ENCODE measurements at regions not wholly inside any gene's neighbourhood (a gene's known extent, or its start where the extent isn't known, plus 50 kb on each side); places are given as distances from the start of the nearest gene placed in this dataset.

- no peak for TF ChIP-seq EZH2 (IDR thresholded peaks at IDR 0.05; ENCODE audit: borderline replicate concordance, insufficient read depth, low read depth, low read length, poor library complexity, severe bottlenecking)
- TF ChIP-seq CTCF (IDR thresholded peaks at IDR 0.05): no peak
- intact Hi-C loops (cut with micrococcal nuclease): no loop called here
- CTCF ChIA-PET: no interaction called here
- Histone ChIP-seq H3K4me2 (replicated peaks; ENCODE audit: low read depth, low read length, poor library complexity, severe bottlenecking) (no peak overlapping the region), H3K4me3 (ENCODE audit: control extremely low read depth in 1 of 5, extremely low read depth in 1 of 5, insufficient read depth in 1 of 5, low read depth in 2 of 5, low read length in 4 of 5) (no peak overlapping the region), H3K27me3 (replicated peaks in 1 of 4; ENCODE audit: control extremely low read depth in 1 of 4, control insufficient read depth in 3 of 4, insufficient read depth in 4 of 4, low read length in 3 of 4) (peaks cover 0 to 16% (median 1%) of the 10 kb centered on the region in 4 experiments), H4K20me1 (ENCODE audit: control insufficient read depth, insufficient read depth, low read length, poor library complexity, severe bottlenecking) (no peaks in the 10 kb centered on the region), H3K4me1 (ENCODE audit: control insufficient read depth in 2 of 2, insufficient read depth in 2 of 2, low read length in 2 of 2) (no peaks in the 10 kb centered on the region), H3K79me2 (ENCODE audit: control insufficient read depth, insufficient read depth, low read length) (no peaks in the 10 kb centered on the region), H3K27ac (ENCODE audit: low read length in 2 of 2) (no peak overlapping the region), H2AFZ (ENCODE audit: insufficient read depth, low read depth, low read length, poor library complexity, severe bottlenecking) (no peak overlapping the region), H3K9ac (ENCODE audit: low read length) (no peak overlapping the region), H3K36me3 (replicated peaks in 1 of 2; ENCODE audit: control extremely low read depth in 1 of 2, control insufficient read depth in 1 of 2, extremely low read depth in 1 of 2, insufficient read depth in 2 of 2, low read length in 1 of 2) (no peaks in the 10 kb centered on the region), H3K9me3 (ENCODE audit: control extremely low read depth in 1 of 3, control insufficient read depth in 2 of 3, insufficient read depth in 1 of 3, low read length in 2 of 3) (peaks cover 0 to 10% (median 0%) of the 10 kb centered on the region in 3 donors)
- POLR2A ChIA-PET: no interaction called here
- DNase-seq: no peak
- Mint-ChIP-seq H3K4me1 (no peaks in the 10 kb centered on the region), H3K4me3 (no peak overlapping the region), H3K27me3 (peaks cover 42% of the 10 kb centered on the region), H3K9me3 (ENCODE audit: insufficient read depth) (no peaks in the 10 kb centered on the region), H3K27ac (no peak overlapping the region)
- WGBS (ENCODE audit: insufficient coverage): no CpG with 5 or more reads among the region's 3 CpGs
- ATAC-seq (ENCODE audit: low read depth): no peak
Observed at GRCh38 chr22:49715450-49715849, 112.2 kb downstream of the BRD1 start.

GRCh38 chr22:49713003-49713402 lies 114.7 kb downstream of the BRD1 start:
- no peaks in the 10 kb centered on the region for H3K4me1 ChIP-seq (ENCODE audit: control insufficient read depth in 2 of 2, insufficient read depth in 2 of 2, low read length in 2 of 2)
- Mint-ChIP-seq H3K9me3 (ENCODE audit: insufficient read depth) (peaks cover 3% of the 10 kb centered on the region), H3K4me1 (no peaks in the 10 kb centered on the region), H3K27ac (no peak overlapping the region), H3K4me3 (no peak overlapping the region), H3K27me3 (peaks cover 46% of the 10 kb centered on the region)
- no peak overlapping the region for H3K4me2 ChIP-seq (replicated peaks; ENCODE audit: low read depth, low read length, poor library complexity, severe bottlenecking)
- H3K79me2 ChIP-seq (ENCODE audit: control insufficient read depth, insufficient read depth, low read length): no peaks in the 10 kb centered on the region
- H3K4me3 ChIP-seq (ENCODE audit: control extremely low read depth in 1 of 5, extremely low read depth in 1 of 5, insufficient read depth in 1 of 5, low read depth in 2 of 5, low read length in 4 of 5): no peak overlapping the region
- TF ChIP-seq CTCF (IDR thresholded peaks at IDR 0.05) (no peak), EZH2 (IDR thresholded peaks at IDR 0.05; ENCODE audit: borderline replicate concordance, insufficient read depth, low read depth, low read length, poor library complexity, severe bottlenecking) (no peak)
- peaks cover 0 to 22% (median 7%) of the 10 kb centered on the region in 3 donors for H3K9me3 ChIP-seq (ENCODE audit: control extremely low read depth in 1 of 3, control insufficient read depth in 2 of 3, insufficient read depth in 1 of 3, low read length in 2 of 3)
- H3K9ac ChIP-seq (ENCODE audit: low read length): no peak overlapping the region
- no peak overlapping the region for H2AFZ ChIP-seq (ENCODE audit: insufficient read depth, low read depth, low read length, poor library complexity, severe bottlenecking)
- peaks cover 0 to 30% (median 3%) of the 10 kb centered on the region in 4 experiments for H3K27me3 ChIP-seq (replicated peaks in 1 of 4; ENCODE audit: control extremely low read depth in 1 of 4, control insufficient read depth in 3 of 4, insufficient read depth in 4 of 4, low read length in 3 of 4)
- intact Hi-C loops (cut with micrococcal nuclease): no loop called here
- H3K27ac ChIP-seq (ENCODE audit: low read length in 2 of 2): no peak overlapping the region
- no peaks in the 10 kb centered on the region for H4K20me1 ChIP-seq (ENCODE audit: control insufficient read depth, insufficient read depth, low read length, poor library complexity, severe bottlenecking)
- no peaks in the 10 kb centered on the region for H3K36me3 ChIP-seq (replicated peaks in 1 of 2; ENCODE audit: control extremely low read depth in 1 of 2, control insufficient read depth in 1 of 2, extremely low read depth in 1 of 2, insufficient read depth in 2 of 2, low read length in 1 of 2)
- ATAC-seq (ENCODE audit: low read depth) (no peak), DNase-seq (no peak)
- CTCF ChIA-PET: interaction anchor here (0.9 kb wide), 1 partner anchor 9 kb away, joined by 3 read pairs; no protein-coding TSS in a partner anchor
- POLR2A ChIA-PET: no interaction called here
- WGBS (ENCODE audit: insufficient coverage): 91% methylated on average over 7 of the region's 15 CpGs
